ENCODE measurements at regions not wholly inside any gene's neighbourhood (a gene's known extent, or its start where the extent isn't known, plus 50 kb on each side); places are given as distances from the start of the nearest gene placed in this dataset.

DNA sequence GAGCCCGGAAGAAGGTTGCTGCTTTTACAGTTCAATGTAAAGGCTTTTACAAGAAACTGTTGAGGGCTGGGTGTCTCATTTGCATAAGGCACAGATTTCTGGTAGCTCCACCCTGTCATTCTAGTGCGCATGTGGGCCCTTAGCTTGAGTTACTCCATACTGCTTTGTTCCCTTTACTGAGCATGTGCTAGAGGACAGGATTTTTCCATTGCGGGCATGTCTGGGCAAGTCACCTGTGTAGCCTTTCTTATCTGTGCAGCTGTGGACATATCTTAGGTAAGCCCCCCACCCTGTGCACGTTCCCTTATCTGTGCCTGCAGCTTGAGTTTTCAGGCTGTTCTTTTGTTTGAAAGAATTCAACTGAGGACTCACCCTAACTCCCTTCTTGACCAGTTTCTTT, 56.2 kb upstream of the ARHGAP5 start (continued):
- TF ChIP-seq, protein P1, sequence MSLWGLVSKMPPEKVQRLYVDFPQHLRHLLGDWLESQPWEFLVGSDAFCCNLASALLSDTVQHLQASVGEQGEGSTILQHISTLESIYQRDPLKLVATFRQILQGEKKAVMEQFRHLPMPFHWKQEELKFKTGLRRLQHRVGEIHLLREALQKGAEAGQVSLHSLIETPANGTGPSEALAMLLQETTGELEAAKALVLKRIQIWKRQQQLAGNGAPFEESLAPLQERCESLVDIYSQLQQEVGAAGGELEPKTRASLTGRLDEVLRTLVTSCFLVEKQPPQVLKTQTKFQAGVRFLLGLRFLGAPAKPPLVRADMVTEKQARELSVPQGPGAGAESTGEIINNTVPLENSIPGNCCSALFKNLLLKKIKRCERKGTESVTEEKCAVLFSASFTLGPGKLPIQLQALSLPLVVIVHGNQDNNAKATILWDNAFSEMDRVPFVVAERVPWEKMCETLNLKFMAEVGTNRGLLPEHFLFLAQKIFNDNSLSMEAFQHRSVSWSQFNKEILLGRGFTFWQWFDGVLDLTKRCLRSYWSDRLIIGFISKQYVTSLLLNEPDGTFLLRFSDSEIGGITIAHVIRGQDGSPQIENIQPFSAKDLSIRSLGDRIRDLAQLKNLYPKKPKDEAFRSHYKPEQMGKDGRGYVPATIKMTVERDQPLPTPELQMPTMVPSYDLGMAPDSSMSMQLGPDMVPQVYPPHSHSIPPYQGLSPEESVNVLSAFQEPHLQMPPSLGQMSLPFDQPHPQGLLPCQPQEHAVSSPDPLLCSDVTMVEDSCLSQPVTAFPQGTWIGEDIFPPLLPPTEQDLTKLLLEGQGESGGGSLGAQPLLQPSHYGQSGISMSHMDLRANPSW (CRISPR knock-in tag; IDR thresholded peaks at IDR 0.05): no peak
- TF ChIP-seq ZNF75A (CRISPR knock-in tag; IDR thresholded peaks at IDR 0.05) (no peak), SUPT5H (IDR thresholded peaks at IDR 0.05) (no peak), SLC30A9 (CRISPR knock-in tag; IDR thresholded peaks at IDR 0.05) (no peak), ZNF324 (CRISPR knock-in tag; IDR thresholded peaks at IDR 0.05) (no peak), ZBTB7A (IDR thresholded peaks at IDR 0.05; ENCODE audit: borderline replicate concordance, control insufficient read depth, low read depth, low read length) (no peak), POLR2G (IDR thresholded peaks at IDR 0.05; ENCODE audit: low read depth, low read length) (no peak), HES1 (IDR thresholded peaks at IDR 0.05; ENCODE audit: low read depth) (no peak), NCOA6 (IDR thresholded peaks at IDR 0.05) (no peak), ZNF589 (CRISPR knock-in tag; IDR thresholded peaks at IDR 0.05; ENCODE audit: low read depth) (peak; percentile 71; the same call in 1 of the 2 replicates), GATAD2B (IDR thresholded peaks at IDR 0.05; ENCODE audit: borderline replicate concordance) (no peak), TFAM (CRISPR knock-in tag; conservative IDR thresholded peaks at IDR 0.05) (no peak), ZNF507 (tag; conservative IDR thresholded peaks at IDR 0.05) (no peak), IRF2 (CRISPR knock-in tag; IDR thresholded peaks at IDR 0.05) (no peak), PHF20 (IDR thresholded peaks at IDR 0.05; ENCODE audit: partially characterized antibody) (no peak), THRAP3 (IDR thresholded peaks at IDR 0.05; ENCODE audit: borderline replicate concordance) (no peak), CBX3 (IDR thresholded peaks at IDR 0.05; ENCODE audit: borderline replicate concordance in 1 of 2, low read length in 2 of 2) (no peak), HBP1 (CRISPR knock-in tag; IDR thresholded peaks at IDR 0.05) (no peak), ZNF695 (CRISPR knock-in tag; IDR thresholded peaks at IDR 0.05) (no peak), CREM (IDR thresholded peaks at IDR 0.05; ENCODE audit: low read depth) (no peak), ZBTB49 (CRISPR knock-in tag; IDR thresholded peaks at IDR 0.05; ENCODE audit: borderline replicate concordance) (no peak)
- TF ChIP-seq, protein P2, sequence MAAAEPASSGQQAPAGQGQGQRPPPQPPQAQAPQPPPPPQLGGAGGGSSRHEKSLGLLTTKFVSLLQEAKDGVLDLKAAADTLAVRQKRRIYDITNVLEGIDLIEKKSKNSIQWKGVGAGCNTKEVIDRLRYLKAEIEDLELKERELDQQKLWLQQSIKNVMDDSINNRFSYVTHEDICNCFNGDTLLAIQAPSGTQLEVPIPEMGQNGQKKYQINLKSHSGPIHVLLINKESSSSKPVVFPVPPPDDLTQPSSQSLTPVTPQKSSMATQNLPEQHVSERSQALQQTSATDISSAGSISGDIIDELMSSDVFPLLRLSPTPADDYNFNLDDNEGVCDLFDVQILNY (CRISPR knock-in tag; IDR thresholded peaks at IDR 0.05): no peak
